ENCODE measurements at regions not wholly inside any gene's neighbourhood (a gene's known extent, or its start where the extent isn't known, plus 50 kb on each side); places are given as distances from the start of the nearest gene placed in this dataset.

DNA sequence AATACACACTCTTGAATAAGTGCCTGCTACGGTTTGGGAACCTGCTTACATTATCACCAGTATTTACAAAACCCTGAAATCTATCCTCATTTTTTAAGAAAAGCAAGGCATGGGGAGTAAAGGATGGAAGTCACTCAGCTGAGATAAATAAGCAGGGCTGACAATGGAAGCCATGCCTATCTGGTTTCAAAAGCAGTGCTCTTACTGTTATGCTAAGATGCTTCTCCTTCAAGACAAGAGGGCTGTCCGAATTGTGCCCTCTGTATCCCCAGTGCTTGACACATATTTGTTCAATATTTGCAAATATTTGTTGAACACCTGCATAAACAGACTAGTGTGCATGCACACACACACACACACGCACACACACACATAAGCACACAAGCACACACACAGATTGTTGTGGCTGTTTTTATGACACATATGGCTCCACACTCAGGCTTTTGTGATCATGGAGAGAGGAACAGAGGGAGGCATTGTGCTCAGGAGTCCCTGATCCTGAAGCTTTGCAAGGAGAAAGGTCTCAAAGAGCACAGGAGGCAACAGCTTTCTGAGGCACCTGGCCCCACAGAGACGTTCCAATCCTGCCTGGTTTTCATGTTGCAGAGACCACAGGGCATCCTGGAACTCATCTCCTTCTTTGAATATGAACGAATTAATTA lies 401.6 kb upstream of the CDH11 start:
- TF ChIP-seq, protein P1, sequence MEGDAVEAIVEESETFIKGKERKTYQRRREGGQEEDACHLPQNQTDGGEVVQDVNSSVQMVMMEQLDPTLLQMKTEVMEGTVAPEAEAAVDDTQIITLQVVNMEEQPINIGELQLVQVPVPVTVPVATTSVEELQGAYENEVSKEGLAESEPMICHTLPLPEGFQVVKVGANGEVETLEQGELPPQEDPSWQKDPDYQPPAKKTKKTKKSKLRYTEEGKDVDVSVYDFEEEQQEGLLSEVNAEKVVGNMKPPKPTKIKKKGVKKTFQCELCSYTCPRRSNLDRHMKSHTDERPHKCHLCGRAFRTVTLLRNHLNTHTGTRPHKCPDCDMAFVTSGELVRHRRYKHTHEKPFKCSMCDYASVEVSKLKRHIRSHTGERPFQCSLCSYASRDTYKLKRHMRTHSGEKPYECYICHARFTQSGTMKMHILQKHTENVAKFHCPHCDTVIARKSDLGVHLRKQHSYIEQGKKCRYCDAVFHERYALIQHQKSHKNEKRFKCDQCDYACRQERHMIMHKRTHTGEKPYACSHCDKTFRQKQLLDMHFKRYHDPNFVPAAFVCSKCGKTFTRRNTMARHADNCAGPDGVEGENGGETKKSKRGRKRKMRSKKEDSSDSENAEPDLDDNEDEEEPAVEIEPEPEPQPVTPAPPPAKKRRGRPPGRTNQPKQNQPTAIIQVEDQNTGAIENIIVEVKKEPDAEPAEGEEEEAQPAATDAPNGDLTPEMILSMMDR (conservative IDR thresholded peaks at IDR 0.05; ENCODE audit: low read depth, low read length) = no peak
- no peak overlapping the region for H3K4me3 ChIP-seq (ENCODE audit: low read depth, low read length)
- DNase-seq (ENCODE audit: low read depth) = no peak

DNA sequence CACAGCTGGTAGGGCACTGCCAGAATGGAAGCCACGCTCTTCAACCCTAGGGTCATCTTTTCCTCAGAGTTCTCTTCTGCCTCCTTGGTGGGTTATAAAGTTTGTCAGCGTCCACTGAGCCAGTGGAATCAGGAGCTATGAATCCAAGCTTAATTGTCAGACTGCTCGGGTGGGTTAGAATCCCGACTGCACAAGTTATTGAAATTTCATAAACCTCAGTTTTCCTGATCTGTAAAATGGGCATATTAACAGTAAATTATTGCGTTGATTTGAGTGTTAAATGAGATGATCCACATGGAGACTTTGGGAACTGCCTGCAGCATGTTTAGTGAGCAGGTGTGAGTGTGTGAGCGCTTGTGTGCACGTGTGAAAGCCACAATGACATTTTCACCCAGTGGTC lies 400.5 kb upstream of the CDH11 start:
- DNase-seq (ENCODE audit: low read depth) = no peak
- TF ChIP-seq, protein P1 (conservative IDR thresholded peaks at IDR 0.05; ENCODE audit: low read depth, low read length) = no peak
- no peak overlapping the region for H3K4me3 ChIP-seq (ENCODE audit: low read depth, low read length)

DNA sequence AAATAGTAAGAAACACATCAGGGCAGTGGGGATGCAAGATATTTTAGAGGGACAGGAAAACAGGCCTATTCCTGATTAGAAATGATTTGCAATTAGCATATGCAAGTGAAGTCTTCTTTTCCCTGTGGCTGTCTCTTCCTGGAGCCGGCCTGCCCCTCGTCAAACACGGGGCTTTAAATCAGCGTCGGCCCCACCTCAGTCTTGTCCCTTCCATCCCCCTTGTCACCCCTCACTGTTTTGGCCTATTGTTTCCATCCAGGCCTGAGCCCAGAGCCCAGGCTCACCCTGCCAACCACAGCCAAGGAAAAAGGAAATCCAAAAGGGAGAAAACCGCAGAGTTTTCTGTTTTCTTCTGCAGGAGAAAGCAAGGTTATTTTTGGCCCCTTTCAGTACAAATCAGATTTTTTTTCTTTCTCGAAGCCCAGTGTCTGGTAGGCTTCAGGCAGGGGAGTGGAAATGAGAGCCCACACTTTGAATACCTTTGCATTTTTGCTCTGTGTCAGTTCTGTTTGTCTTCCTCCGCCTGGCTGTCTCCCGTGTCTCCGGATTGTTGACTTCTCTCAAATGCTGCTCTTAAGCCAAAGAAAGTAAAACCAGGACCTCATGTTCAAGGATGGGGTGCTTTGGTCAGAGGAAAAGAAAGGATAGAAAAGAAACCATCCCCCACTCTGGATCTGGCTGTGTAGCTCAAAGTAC lies 399.9 kb upstream of the CDH11 start:
- TF ChIP-seq, protein P1 (conservative IDR thresholded peaks at IDR 0.05; ENCODE audit: low read depth, low read length) = no peak
- H3K4me3 ChIP-seq (ENCODE audit: low read depth, low read length) = no peak overlapping the region
- no peak for DNase-seq (ENCODE audit: low read depth)

DNA sequence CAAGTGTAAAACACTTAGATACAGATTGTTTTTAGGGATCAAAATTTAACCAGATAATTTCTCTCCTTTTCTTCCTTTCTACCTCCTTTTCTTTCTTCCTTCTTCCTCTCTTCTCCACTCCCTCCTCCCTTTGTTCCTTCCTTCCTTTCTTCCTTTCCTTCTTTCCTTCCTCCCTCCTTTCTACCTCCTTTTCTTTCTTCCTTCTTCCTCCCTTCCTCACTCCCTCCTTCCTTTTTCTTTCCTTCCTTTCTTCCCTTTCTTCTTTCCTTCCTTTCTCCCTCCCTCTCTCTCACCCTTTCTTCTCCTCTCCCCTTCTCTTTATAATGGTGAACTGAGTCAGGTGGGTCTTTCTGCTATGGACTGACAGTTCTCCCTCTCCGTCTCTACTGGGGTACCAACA lies 397.5 kb upstream of the CDH11 start:
- no peak overlapping the region for H3K4me3 ChIP-seq (ENCODE audit: low read depth, low read length)
- no peak for DNase-seq (ENCODE audit: low read depth)
- TF ChIP-seq, protein P1 (conservative IDR thresholded peaks at IDR 0.05; ENCODE audit: low read depth, low read length) = no peak

DNA sequence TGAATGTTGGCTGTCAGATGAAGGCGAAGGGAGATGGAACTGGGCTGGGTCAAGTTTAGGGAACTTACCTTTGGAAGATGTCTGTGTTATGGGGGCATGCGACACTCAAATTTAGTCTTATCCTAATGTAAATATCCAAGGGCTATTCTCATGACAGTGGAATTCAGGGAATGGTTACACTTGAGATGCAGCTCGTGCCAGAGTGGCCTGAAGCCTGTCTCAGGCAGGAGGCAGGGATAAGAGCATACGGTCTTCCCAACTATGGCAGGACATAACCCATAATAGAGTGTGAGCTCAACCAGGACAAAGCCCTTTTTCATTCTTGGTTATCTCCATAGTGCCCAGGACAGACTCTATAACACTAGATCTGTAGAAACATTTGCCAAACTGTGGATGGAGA lies 393.3 kb upstream of the CDH11 start:
- no peak overlapping the region for H3K4me3 ChIP-seq (ENCODE audit: low read depth, low read length)
- TF ChIP-seq, protein P1 (conservative IDR thresholded peaks at IDR 0.05; ENCODE audit: low read depth, low read length) = no peak
- DNase-seq (ENCODE audit: low read depth) = no peak

DNA sequence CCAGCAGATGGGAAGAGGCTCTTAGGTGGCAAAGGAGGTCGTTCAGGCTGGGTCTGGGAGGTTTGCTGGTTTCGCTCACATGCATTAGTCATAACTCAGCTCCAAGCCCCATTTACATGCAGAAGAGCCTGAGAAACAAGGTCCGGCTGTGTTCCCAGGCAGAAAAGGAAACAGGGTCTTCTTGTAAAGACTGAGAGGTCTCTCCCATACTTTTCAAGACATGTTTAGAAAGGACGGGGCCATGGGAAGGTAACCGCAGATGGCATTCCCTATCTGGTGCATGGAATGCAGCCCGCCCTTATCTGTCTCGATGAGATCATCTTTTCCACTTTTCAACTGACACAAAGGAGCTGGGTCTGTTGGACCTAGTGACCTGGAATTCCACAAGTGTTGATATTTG lies 389.0 kb upstream of the CDH11 start:
- TF ChIP-seq, protein P1 (conservative IDR thresholded peaks at IDR 0.05; ENCODE audit: low read depth, low read length) = no peak
- no peak overlapping the region for H3K4me3 ChIP-seq (ENCODE audit: low read depth, low read length)
- peak; percentile 12 for DNase-seq (ENCODE audit: low read depth)

DNA sequence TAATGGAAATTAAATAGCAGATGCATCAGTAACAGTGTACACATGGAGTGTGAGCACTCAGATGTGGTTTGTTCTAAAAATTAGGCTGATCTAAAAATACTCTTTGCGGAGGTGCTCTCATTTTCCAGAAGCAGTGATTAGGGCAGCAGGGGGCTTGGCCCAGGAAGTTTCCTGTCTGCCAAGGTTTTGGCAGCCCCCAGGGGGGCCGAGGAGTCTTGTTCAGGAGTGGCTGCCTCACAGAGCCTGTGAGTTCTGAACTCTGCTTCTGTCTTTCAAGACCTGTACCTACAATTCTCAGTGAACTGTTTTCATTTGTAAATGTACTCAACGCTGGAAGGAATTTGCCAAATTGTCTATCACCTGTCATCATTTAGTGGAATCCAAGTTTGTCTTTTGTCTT lies 388.4 kb upstream of the CDH11 start:
- DNase-seq (ENCODE audit: low read depth) = no peak
- TF ChIP-seq, protein P1 (conservative IDR thresholded peaks at IDR 0.05; ENCODE audit: low read depth, low read length) = no peak
- no peak overlapping the region for H3K4me3 ChIP-seq (ENCODE audit: low read depth, low read length)
